ENCODE measurements at regions not wholly inside any gene's neighbourhood (a gene's known extent, or its start where the extent isn't known, plus 50 kb on each side); places are given as distances from the start of the nearest gene placed in this dataset.
"Not testable (repeated sequence)": the region's sequence is repeated elsewhere in the genome, so short reads cannot be mapped to it uniquely, and the experiment has no call there.

- not testable (repeated sequence) for H3K27me3 ChIP-seq (ENCODE audit: control insufficient read depth, insufficient read depth, low read length); H3K4me3 ChIP-seq (ENCODE audit: insufficient read depth, low read depth, low read length); H3K36me3 ChIP-seq (replicated peaks; ENCODE audit: control insufficient read depth, insufficient read depth, low read length); DNase-seq
Measured at GRCh38 chr2:22186261-22186828, 1062.6 kb downstream of the TDRD15 start.

- Histone ChIP-seq H3K36me3 (replicated peaks; ENCODE audit: control insufficient read depth, insufficient read depth, low read length) (no peaks in the 10 kb centered on the region), H3K27me3 (ENCODE audit: control insufficient read depth, insufficient read depth, low read length) (no peaks in the 10 kb centered on the region), H3K4me3 (ENCODE audit: insufficient read depth, low read depth, low read length) (no peak overlapping the region)
- DNase-seq = no peak
Measured at GRCh38 chr2:22189893-22190480, 1066.2 kb downstream of the TDRD15 start.

DNA sequence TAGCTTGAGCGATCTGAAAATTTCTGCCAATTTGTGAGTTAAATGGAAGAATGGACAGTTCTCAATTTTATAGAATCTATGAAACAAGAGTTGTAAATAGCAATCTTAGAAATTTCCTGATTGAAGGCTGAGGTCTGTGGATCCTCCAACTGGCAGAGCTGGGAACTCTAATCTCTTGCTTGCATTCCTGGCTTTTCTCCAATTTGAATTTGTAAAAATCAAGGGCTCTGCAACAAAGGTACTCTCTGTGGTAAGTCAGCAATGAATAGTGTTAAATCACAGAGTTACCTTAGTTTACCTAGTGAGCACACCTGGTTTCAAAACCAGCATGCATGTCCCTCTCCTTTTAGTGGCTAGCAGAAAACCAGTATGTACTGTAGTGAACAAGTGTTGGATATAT is 1070.5 kb downstream of the TDRD15 start:
- no peaks in the 10 kb centered on the region for H3K27me3 ChIP-seq (ENCODE audit: control insufficient read depth, insufficient read depth, low read length)
- no peaks in the 10 kb centered on the region for H3K36me3 ChIP-seq (replicated peaks; ENCODE audit: control insufficient read depth, insufficient read depth, low read length)
- DNase-seq = no peak

DNA sequence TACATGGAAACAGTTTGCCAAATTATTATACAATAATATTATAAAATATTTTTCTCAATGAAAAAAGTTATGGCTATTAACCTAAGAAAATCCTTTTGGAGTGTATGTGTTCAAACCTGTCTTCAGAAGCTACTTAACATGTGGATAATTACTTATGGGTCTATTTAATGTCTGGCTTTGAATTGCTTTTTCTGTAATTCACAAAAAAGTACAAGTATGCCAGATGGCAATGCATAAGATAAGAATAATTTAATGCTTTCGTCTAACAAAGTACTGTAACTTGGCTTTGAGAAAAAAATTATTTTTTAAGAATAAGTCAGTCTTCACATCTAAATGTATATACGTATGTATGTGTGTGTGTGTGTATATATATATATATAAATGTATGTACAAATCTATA is 1073.0 kb downstream of the TDRD15 start:
- DNase-seq = no peak
- no peaks in the 10 kb centered on the region for H3K36me3 ChIP-seq (replicated peaks; ENCODE audit: control insufficient read depth, insufficient read depth, low read length)
- H3K4me3 ChIP-seq (ENCODE audit: insufficient read depth, low read depth, low read length) = no peak overlapping the region
- no peaks in the 10 kb centered on the region for H3K27me3 ChIP-seq (ENCODE audit: control insufficient read depth, insufficient read depth, low read length)

More for the DNA sequence above, 1070.5 kb downstream of the TDRD15 start:
- no peak overlapping the region for H3K4me3 ChIP-seq (ENCODE audit: insufficient read depth, low read depth, low read length)

DNA sequence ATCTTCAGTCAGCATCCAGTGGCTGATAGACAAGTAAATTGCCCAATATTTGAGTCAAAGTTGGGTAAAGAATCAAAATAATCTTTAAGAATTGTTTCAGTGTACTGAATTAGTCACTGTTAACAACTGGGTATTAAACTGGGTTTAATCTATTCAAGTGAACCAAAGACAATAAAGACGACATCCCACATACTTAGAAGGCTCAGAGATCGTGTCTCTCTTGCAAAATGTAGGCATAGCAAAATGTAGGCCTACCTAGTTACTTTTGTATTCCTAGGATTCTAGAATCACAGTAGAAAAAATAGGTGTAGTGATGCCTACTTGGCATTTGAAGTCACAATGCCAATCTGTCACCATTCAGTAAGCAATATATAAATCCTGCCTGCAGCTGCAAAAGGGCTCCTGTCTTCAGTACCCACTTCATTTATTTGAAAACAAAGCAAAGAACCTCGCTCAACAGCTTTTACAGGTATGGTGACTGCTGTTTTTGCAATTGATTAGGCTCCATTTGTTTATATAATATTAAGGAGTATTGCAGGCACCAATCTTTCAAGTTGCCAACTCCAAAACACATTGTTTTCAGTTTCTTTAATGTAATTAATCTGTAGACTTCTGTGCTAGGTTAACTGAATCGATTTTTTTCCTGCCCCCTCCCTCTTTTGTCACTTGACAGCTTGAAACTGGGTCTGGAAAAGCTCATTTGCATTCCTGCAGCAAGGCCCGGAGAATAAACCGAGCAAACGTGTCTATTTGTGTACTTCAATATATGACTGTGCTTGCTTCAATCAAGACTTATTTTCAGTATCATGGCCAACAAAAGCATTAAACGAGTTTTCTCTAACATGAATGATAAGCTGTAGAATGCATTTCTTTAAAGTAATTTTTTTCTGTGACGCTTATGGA is 1074.9 kb downstream of the TDRD15 start:
- no peaks in the 10 kb centered on the region for H3K27me3 ChIP-seq (ENCODE audit: control insufficient read depth, insufficient read depth, low read length)
- no peaks in the 10 kb centered on the region for H3K36me3 ChIP-seq (replicated peaks; ENCODE audit: control insufficient read depth, insufficient read depth, low read length)
- DNase-seq = no peak
- no peak overlapping the region for H3K4me3 ChIP-seq (ENCODE audit: insufficient read depth, low read depth, low read length)

DNA sequence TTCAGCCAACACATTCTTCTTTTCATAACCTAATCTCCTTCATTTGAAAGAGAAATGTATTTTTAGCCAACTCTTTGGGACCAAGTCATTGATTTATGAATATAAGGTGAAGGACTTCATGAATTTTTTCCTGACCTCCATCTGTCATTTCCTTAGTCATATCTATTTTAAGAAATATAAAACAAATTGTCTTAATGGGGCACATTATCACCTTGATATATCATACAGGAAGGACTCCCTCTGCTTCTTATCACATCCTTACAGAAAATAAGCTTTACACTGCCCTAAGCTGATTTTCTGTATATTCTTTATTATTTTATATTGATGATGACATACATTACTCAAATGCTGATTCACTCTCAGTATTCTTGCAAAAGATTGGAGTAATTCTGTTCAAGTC is 1076.2 kb downstream of the TDRD15 start:
- no peak for DNase-seq
- no peaks in the 10 kb centered on the region for H3K36me3 ChIP-seq (replicated peaks; ENCODE audit: control insufficient read depth, insufficient read depth, low read length)
- no peak overlapping the region for H3K4me3 ChIP-seq (ENCODE audit: insufficient read depth, low read depth, low read length)
- no peaks in the 10 kb centered on the region for H3K27me3 ChIP-seq (ENCODE audit: control insufficient read depth, insufficient read depth, low read length)

GRCh38 chr2:22209545-22209944 is 1085.8 kb downstream of the TDRD15 start:
- Histone ChIP-seq H3K36me3 (replicated peaks; ENCODE audit: control insufficient read depth, insufficient read depth, low read length) (no peaks in the 10 kb centered on the region), H3K4me3 (ENCODE audit: insufficient read depth, low read depth, low read length) (no peak overlapping the region), H3K27me3 (ENCODE audit: control insufficient read depth, insufficient read depth, low read length) (no peaks in the 10 kb centered on the region)
- no peak for DNase-seq

DNA sequence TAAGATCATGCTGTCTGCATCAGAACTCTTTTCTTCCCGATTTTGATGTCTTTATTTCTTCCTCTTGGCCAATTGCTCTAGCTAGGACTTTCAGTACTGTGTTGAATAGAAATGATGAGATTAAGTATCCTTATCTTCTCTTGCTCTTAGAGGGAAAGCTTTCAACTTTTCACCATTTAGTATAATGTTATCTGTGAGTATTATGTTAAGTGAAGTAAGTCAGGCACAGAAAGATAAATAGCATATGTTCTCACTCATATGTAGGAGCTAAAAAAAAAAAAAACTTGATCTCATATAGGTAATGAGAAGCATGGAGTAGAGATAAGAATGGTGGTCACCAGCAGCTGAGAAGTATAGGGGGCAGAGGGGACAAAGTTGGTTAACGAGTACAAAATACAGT is 1089.5 kb downstream of the TDRD15 start:
- Histone ChIP-seq H3K36me3 (replicated peaks; ENCODE audit: control insufficient read depth, insufficient read depth, low read length) (no peaks in the 10 kb centered on the region), H3K4me3 (ENCODE audit: insufficient read depth, low read depth, low read length) (no peak overlapping the region), H3K27me3 (ENCODE audit: control insufficient read depth, insufficient read depth, low read length) (no peaks in the 10 kb centered on the region)
- no peak for DNase-seq

- H3K36me3 ChIP-seq (replicated peaks; ENCODE audit: control insufficient read depth, insufficient read depth, low read length) = no peaks in the 10 kb centered on the region
- DNase-seq = no peak
- H3K27me3 ChIP-seq (ENCODE audit: control insufficient read depth, insufficient read depth, low read length) = no peaks in the 10 kb centered on the region
- H3K4me3 ChIP-seq (ENCODE audit: insufficient read depth, low read depth, low read length) = no peak overlapping the region
Measured at GRCh38 chr2:22215517-22215916, 1091.7 kb downstream of the TDRD15 start.

- no peaks in the 10 kb centered on the region for H3K27me3 ChIP-seq (ENCODE audit: control insufficient read depth, insufficient read depth, low read length)
- H3K4me3 ChIP-seq (ENCODE audit: insufficient read depth, low read depth, low read length) = no peak overlapping the region
- no peak for DNase-seq
- no peaks in the 10 kb centered on the region for H3K36me3 ChIP-seq (replicated peaks; ENCODE audit: control insufficient read depth, insufficient read depth, low read length)
Measured at GRCh38 chr2:22217881-22218280, 1094.1 kb downstream of the TDRD15 start.

GRCh38 chr2:22221006-22221405 is 1097.2 kb downstream of the TDRD15 start:
- no peaks in the 10 kb centered on the region for H3K27me3 ChIP-seq (ENCODE audit: control insufficient read depth, insufficient read depth, low read length)
- no peak overlapping the region for H3K4me3 ChIP-seq (ENCODE audit: insufficient read depth, low read depth, low read length)
- no peak for DNase-seq
- no peaks in the 10 kb centered on the region for H3K36me3 ChIP-seq (replicated peaks; ENCODE audit: control insufficient read depth, insufficient read depth, low read length)

- DNase-seq = no peak
- no peaks in the 10 kb centered on the region for H3K27me3 ChIP-seq (ENCODE audit: control insufficient read depth, insufficient read depth, low read length)
Measured at GRCh38 chr2:22238967-22239366, 1115.2 kb downstream of the TDRD15 start.

DNA sequence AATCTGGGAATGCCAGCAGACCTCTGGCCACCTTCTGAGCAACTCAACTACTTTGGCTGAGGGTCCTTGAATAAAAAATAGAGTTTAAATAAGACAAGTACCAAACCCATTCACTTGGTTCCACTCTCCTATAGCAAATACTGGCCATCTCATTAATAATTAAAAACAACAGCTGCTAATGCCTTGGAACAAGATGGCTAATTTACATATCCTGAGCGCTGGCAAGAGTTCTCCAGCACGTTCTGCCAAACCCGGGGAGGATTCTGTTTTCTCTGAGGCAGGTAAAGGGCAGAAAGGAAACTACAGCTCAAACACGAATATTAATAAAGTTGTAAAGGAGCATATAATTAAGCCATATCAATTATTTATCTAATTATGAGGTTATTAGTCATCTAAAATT is 1123.7 kb downstream of the TDRD15 start:
- Histone ChIP-seq H3K36me3 (replicated peaks; ENCODE audit: control insufficient read depth, insufficient read depth, low read length) (no peaks in the 10 kb centered on the region), H3K4me3 (ENCODE audit: insufficient read depth, low read depth, low read length) (no peak overlapping the region), H3K27me3 (ENCODE audit: control insufficient read depth, insufficient read depth, low read length) (no peaks in the 10 kb centered on the region)
- no peak for DNase-seq

More at GRCh38 chr2:22238967-22239366, 1115.2 kb downstream of the TDRD15 start:
- H3K36me3 ChIP-seq (replicated peaks; ENCODE audit: control insufficient read depth, insufficient read depth, low read length) = no peaks in the 10 kb centered on the region
- H3K4me3 ChIP-seq (ENCODE audit: insufficient read depth, low read depth, low read length) = no peak overlapping the region

GRCh38 chr2:22248851-22249250 is 1125.1 kb downstream of the TDRD15 start:
- Histone ChIP-seq H3K27me3 (ENCODE audit: control insufficient read depth, insufficient read depth, low read length) (no peaks in the 10 kb centered on the region), H3K4me3 (ENCODE audit: insufficient read depth, low read depth, low read length) (no peak overlapping the region), H3K36me3 (replicated peaks; ENCODE audit: control insufficient read depth, insufficient read depth, low read length) (no peaks in the 10 kb centered on the region)
- no peak for DNase-seq

- H3K27me3 ChIP-seq (ENCODE audit: control insufficient read depth, insufficient read depth, low read length) = no peaks in the 10 kb centered on the region
- no peaks in the 10 kb centered on the region for H3K36me3 ChIP-seq (replicated peaks; ENCODE audit: control insufficient read depth, insufficient read depth, low read length)
- no peak overlapping the region for H3K4me3 ChIP-seq (ENCODE audit: insufficient read depth, low read depth, low read length)
- no peak for DNase-seq
Measured at GRCh38 chr2:22253171-22253570, 1129.4 kb downstream of the TDRD15 start.

Data from H7 (cell line).